ENCODE measurements at regions not wholly inside any gene's neighbourhood (a gene's known extent, or its start where the extent isn't known, plus 50 kb on each side); places are given as distances from the start of the nearest gene placed in this dataset.

DNA sequence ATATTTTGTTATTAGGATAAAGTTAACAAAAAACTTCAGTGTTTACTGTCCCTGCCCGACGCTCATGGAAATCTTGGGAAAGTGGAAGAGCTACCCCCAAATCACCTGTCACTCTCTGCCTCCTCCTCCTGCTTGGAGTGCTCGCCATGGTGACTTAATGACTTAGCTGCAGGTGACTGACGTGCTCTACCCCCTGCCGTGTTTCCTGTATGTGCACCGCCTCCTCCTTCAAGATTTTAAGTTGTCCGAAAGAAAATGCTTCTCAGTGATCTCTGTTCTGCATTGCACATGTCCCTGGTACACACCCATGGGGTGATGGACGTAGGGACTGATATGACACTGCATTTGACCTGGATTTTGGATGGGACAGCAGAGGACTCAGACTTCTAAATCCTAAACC, 338.8 kb upstream of the SHH start:
- Histone ChIP-seq H3K27me3 (ENCODE audit: insufficient read depth, low read length) (no peaks in the 10 kb centered on the region), H3K27ac (ENCODE audit: low read depth, low read length) (no peak overlapping the region), H3K4me1 (ENCODE audit: insufficient read depth, low read length) (no peaks in the 10 kb centered on the region), H3K4me3 (ENCODE audit: low read length in 2 of 2) (no peak overlapping the region), H3K36me3 (ENCODE audit: insufficient read depth, low read length) (no peaks in the 10 kb centered on the region), H3K9me3 (ENCODE audit: control insufficient read depth in 1 of 2, low read length in 2 of 2) (no peaks in the 10 kb centered on the region)
- no peaks in the 10 kb centered on the region for H3K36me3 Mint-ChIP-seq
- ChIA-PET CTCF (ENCODE audit: partially characterized antibody) (no interaction called here), POLR2A (ENCODE audit: partially characterized antibody) (no interaction called here)
- H3K27ac Mint-ChIP-seq: no peak overlapping the region
- peaks cover 0 to 1% of the 10 kb centered on the region in 2 donors for H3K27me3 Mint-ChIP-seq
- H3K4me3 Mint-ChIP-seq: no peak overlapping the region
- intact Hi-C loops (cut with micrococcal nuclease): no loop called here
- H3K4me1 Mint-ChIP-seq: no peaks in the 10 kb centered on the region
- peaks cover 0 to 2% (median 0%) of the 10 kb centered on the region in 8 donors for H3K9me3 Mint-ChIP-seq
- no peak for DNase-seq

DNA sequence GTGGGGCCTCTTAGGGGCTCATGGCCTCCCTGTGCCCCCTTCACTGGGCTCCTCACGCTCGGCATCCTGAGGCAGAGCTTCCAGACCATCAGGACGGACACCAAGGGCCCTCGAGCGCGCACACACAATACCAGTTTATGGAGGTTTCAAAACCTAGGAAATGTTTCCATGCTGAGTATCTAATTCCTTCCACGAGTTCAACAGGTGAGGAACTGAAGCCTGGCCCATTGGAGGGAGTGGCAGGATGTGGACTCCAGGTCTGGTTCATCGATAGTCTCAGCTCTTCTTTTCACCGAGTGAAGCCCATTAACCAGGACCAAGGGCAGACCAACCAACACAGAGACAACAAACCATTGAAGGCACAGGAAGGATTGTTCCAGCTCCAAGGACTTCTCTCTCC, 336.7 kb upstream of the SHH start:
- Mint-ChIP-seq H3K9me3 (peaks cover 0 to 2% (median 0%) of the 10 kb centered on the region in 8 donors), H3K27me3 (peaks cover 2 to 4% of the 10 kb centered on the region in 2 donors), H3K4me3 (no peak overlapping the region), H3K36me3 (no peaks in the 10 kb centered on the region), H3K4me1 (no peaks in the 10 kb centered on the region), H3K27ac (no peak overlapping the region)
- intact Hi-C loops (cut with micrococcal nuclease): no loop called here
- no peaks in the 10 kb centered on the region for H3K9me3 ChIP-seq (ENCODE audit: control insufficient read depth in 1 of 2, low read length in 2 of 2)
- DNase-seq: no peak
- ChIA-PET POLR2A (ENCODE audit: partially characterized antibody) (no interaction called here), CTCF (ENCODE audit: partially characterized antibody) (no interaction called here)
- no peak overlapping the region for H3K4me3 ChIP-seq (ENCODE audit: low read length in 2 of 2)
- H3K36me3 ChIP-seq (ENCODE audit: insufficient read depth, low read length): no peaks in the 10 kb centered on the region
- H3K27ac ChIP-seq (ENCODE audit: low read depth, low read length): no peak overlapping the region
- H3K27me3 ChIP-seq (ENCODE audit: insufficient read depth, low read length): no peaks in the 10 kb centered on the region
- no peaks in the 10 kb centered on the region for H3K4me1 ChIP-seq (ENCODE audit: insufficient read depth, low read length)

DNA sequence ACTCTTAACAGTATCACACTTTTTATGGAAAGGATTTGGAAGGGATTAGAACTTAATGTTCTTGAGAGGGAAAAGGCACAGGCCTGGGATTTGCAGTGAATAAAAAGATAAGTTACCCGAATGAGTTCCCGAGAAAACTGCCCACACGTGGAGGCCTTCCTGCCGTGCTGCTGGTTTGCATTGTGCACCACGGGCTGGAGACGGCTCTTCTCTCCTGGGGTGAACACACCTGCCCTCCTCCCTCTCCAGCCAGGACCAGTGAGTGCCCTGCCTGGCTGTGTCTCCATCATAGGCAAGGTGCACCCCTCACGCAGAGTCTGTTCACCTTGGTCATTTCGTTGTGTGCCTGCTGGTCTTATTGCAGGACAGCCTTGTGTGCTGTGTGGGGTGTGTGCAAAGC, 336.3 kb upstream of the SHH start:
- intact Hi-C loops (cut with micrococcal nuclease): no loop called here
- no peaks in the 10 kb centered on the region for H3K4me1 ChIP-seq (ENCODE audit: insufficient read depth, low read length)
- no peak for DNase-seq
- H3K9me3 ChIP-seq (ENCODE audit: control insufficient read depth in 1 of 2, low read length in 2 of 2): no peaks in the 10 kb centered on the region
- H3K27ac ChIP-seq (ENCODE audit: low read depth, low read length): no peak overlapping the region
- POLR2A ChIA-PET (ENCODE audit: partially characterized antibody): no interaction called here
- Mint-ChIP-seq H3K4me1 (no peaks in the 10 kb centered on the region), H3K36me3 (no peaks in the 10 kb centered on the region), H3K27ac (no peak overlapping the region), H3K27me3 (peaks cover 2 to 4% of the 10 kb centered on the region in 2 donors), H3K4me3 (no peak overlapping the region), H3K9me3 (peaks cover 0 to 2% (median 0%) of the 10 kb centered on the region in 8 donors)
- CTCF ChIA-PET (ENCODE audit: partially characterized antibody): no interaction called here
- no peaks in the 10 kb centered on the region for H3K27me3 ChIP-seq (ENCODE audit: insufficient read depth, low read length)
- H3K36me3 ChIP-seq (ENCODE audit: insufficient read depth, low read length): no peaks in the 10 kb centered on the region
- no peak overlapping the region for H3K4me3 ChIP-seq (ENCODE audit: low read length in 2 of 2)

DNA sequence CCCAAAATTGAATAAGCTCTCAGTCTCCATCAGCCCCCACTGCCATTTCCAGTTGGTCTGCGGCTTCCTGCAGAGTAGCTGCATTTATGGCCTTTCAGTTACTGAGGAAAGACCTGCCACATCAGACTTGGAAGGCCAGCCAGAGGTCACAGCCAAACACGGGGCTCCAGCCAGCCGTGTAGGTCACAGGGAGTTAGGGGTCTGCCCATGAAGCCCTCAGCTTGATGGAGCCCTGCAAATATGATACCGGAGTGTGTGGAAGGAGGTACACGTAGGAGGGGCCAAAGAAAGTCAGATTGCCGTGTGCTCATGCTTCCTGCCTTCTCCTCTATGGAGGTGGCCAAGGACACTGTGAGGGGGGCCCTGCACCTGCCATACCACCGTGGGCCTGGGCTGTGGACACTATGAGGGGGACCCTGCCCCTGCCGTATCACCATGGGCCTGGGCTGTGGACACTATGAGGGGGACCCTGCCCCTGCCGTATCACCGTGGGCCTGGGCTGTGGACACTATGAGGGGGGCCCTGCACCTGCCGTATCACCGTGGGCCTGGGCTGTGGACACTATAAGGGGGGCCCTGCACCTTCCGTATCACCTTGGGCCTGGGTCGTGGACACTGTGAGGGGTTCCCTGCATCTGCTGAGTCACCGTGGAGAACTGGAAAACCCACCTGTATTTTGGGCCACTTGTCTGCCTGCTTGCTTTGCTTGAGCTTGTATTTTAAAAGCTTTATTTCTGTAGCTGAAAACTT, 335.7 kb upstream of the SHH start:
- DNase-seq: no peak
- CTCF ChIA-PET (ENCODE audit: partially characterized antibody): no interaction called here
- Mint-ChIP-seq H3K4me1 (no peaks in the 10 kb centered on the region), H3K9me3 (peaks cover 0 to 2% (median 0%) of the 10 kb centered on the region in 8 donors), H3K4me3 (no peak overlapping the region), H3K27ac (no peak overlapping the region), H3K36me3 (no peaks in the 10 kb centered on the region), H3K27me3 (peaks cover 2 to 4% of the 10 kb centered on the region in 2 donors)
- H3K9me3 ChIP-seq (ENCODE audit: control insufficient read depth in 1 of 2, low read length in 2 of 2): no peaks in the 10 kb centered on the region
- POLR2A ChIA-PET (ENCODE audit: partially characterized antibody): no interaction called here
- H3K4me1 ChIP-seq (ENCODE audit: insufficient read depth, low read length): no peaks in the 10 kb centered on the region
- H3K27me3 ChIP-seq (ENCODE audit: insufficient read depth, low read length): no peaks in the 10 kb centered on the region
- H3K27ac ChIP-seq (ENCODE audit: low read depth, low read length): no peak overlapping the region
- H3K36me3 ChIP-seq (ENCODE audit: insufficient read depth, low read length): no peaks in the 10 kb centered on the region
- H3K4me3 ChIP-seq (ENCODE audit: low read length in 2 of 2): no peak overlapping the region
- intact Hi-C loops (cut with micrococcal nuclease): no loop called here

DNA sequence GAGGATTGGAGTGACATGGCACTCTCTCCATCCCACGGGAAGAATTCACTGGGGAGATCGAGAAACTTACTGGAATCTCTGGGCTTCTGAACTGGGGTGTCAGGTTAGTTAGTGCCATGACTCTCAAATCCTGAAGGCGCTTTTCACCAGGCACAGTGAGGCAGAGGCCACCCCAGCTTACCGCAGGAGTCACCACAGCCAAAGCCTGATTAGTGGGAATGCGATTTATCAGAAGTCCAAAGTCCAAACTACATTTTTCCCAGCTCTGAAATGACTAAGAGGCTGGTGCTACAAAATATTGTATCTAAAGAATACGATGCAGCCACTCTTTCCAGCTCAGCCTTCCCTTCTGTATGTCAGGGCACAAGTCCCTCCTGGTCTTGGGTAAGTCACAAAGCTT, 334.8 kb upstream of the SHH start:
- intact Hi-C loops (cut with micrococcal nuclease): no loop called here
- POLR2A ChIA-PET (ENCODE audit: partially characterized antibody): no interaction called here
- Histone ChIP-seq H3K4me3 (ENCODE audit: low read length in 2 of 2) (no peak overlapping the region), H3K4me1 (ENCODE audit: insufficient read depth, low read length) (no peaks in the 10 kb centered on the region), H3K27ac (ENCODE audit: low read depth, low read length) (no peak overlapping the region), H3K27me3 (ENCODE audit: insufficient read depth, low read length) (no peaks in the 10 kb centered on the region), H3K36me3 (ENCODE audit: insufficient read depth, low read length) (no peaks in the 10 kb centered on the region), H3K9me3 (ENCODE audit: control insufficient read depth in 1 of 2, low read length in 2 of 2) (no peaks in the 10 kb centered on the region)
- no peaks in the 10 kb centered on the region for H3K4me1 Mint-ChIP-seq
- no peak overlapping the region for H3K4me3 Mint-ChIP-seq
- DNase-seq: no peak
- no peak overlapping the region for H3K27ac Mint-ChIP-seq
- H3K27me3 Mint-ChIP-seq: peaks cover 2 to 4% of the 10 kb centered on the region in 2 donors
- CTCF ChIA-PET (ENCODE audit: partially characterized antibody): no interaction called here
- H3K36me3 Mint-ChIP-seq: no peaks in the 10 kb centered on the region
- peaks cover 0 to 2% (median 0%) of the 10 kb centered on the region in 8 donors for H3K9me3 Mint-ChIP-seq

DNA sequence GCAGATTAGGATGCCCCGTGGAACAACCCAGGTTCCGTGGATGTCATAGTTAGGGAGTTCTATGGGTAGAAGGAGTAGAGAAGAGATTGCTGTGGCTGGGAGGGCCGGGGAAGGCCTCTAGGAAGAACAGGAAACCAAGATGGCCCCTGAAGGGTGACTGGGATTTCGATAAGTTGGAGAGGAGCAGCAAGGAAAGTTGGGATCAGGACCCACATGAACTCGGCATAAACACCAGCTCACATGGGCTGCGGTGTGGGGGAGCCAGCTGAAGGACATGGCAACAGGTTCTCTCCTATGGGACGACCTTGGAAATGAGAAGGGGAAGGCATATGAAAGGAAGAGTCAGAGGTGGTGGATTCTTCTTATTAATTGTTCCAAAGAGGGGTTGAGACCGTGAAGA, 333.7 kb upstream of the SHH start:
- Histone ChIP-seq H3K27ac (ENCODE audit: low read depth, low read length) (no peak overlapping the region), H3K9me3 (ENCODE audit: control insufficient read depth in 1 of 2, low read length in 2 of 2) (no peaks in the 10 kb centered on the region), H3K36me3 (ENCODE audit: insufficient read depth, low read length) (no peaks in the 10 kb centered on the region), H3K27me3 (ENCODE audit: insufficient read depth, low read length) (no peaks in the 10 kb centered on the region), H3K4me3 (ENCODE audit: low read length in 2 of 2) (no peak overlapping the region), H3K4me1 (ENCODE audit: insufficient read depth, low read length) (no peaks in the 10 kb centered on the region)
- DNase-seq: no peak
- POLR2A ChIA-PET (ENCODE audit: partially characterized antibody): no interaction called here
- intact Hi-C loops (cut with micrococcal nuclease): no loop called here
- H3K9me3 Mint-ChIP-seq: no peaks in the 10 kb centered on the region
- H3K4me3 Mint-ChIP-seq: no peak overlapping the region
- H3K36me3 Mint-ChIP-seq: no peaks in the 10 kb centered on the region
- CTCF ChIA-PET (ENCODE audit: partially characterized antibody): no interaction called here
- no peak overlapping the region for H3K27ac Mint-ChIP-seq
- H3K4me1 Mint-ChIP-seq: no peaks in the 10 kb centered on the region
- H3K27me3 Mint-ChIP-seq: peaks cover 2 to 4% of the 10 kb centered on the region in 2 donors

DNA sequence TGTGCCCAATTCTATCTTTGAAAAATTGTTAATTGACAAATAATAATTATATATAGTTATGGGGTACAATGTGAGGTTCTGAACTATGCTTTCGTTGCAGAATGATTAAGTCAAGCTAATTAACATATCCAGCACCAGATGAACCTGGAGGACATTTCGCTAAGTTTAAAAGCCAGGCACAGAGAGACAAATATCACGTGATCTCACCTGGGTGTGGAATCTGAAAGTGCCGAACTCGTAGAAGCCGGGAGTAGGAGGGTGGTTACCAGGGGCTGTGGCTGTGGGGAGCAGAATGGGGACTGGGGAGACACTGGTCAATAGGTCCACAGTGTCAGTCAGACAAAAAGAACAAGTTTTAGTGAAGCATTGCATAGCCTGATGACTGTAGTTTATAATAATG, 332.9 kb upstream of the SHH start:
- Histone ChIP-seq H3K9me3 (ENCODE audit: control insufficient read depth in 1 of 2, low read length in 2 of 2) (no peaks in the 10 kb centered on the region), H3K36me3 (ENCODE audit: insufficient read depth, low read length) (no peaks in the 10 kb centered on the region), H3K4me1 (ENCODE audit: insufficient read depth, low read length) (no peaks in the 10 kb centered on the region), H3K4me3 (ENCODE audit: low read length in 2 of 2) (no peak overlapping the region), H3K27ac (ENCODE audit: low read depth, low read length) (no peak overlapping the region), H3K27me3 (ENCODE audit: insufficient read depth, low read length) (no peaks in the 10 kb centered on the region)
- intact Hi-C loops (cut with micrococcal nuclease): no loop called here
- POLR2A ChIA-PET (ENCODE audit: partially characterized antibody): no interaction called here
- Mint-ChIP-seq H3K4me3 (no peak overlapping the region), H3K9me3 (no peaks in the 10 kb centered on the region), H3K27ac (no peak overlapping the region), H3K4me1 (no peaks in the 10 kb centered on the region), H3K36me3 (no peaks in the 10 kb centered on the region), H3K27me3 (peaks cover 2 to 4% of the 10 kb centered on the region in 2 donors)
- CTCF ChIA-PET (ENCODE audit: partially characterized antibody): no interaction called here
- no peak for DNase-seq

DNA sequence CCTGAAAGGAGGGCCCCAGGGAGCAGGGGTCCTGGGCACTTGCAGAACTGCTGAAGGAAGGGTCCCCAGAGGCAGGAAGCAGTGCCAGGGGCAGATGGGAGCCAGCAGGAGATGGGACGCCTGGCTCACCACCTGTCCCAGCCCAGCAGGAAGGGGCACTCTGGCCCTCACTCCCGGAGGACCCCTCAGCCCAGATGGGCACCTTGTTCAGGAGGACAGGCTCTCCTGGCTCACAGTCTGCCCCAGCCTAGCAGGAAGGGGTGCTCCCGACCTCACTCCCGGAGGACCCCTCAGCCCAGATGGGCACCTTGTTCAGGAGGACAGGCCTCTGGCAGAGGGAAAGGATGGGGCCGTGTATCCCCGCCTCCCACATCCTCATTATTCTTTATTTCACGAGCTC, 331.4 kb upstream of the SHH start:
- ChIA-PET CTCF (ENCODE audit: partially characterized antibody) (no interaction called here), POLR2A (ENCODE audit: partially characterized antibody) (no interaction called here)
- Histone ChIP-seq H3K27ac (ENCODE audit: low read depth, low read length) (no peak overlapping the region), H3K9me3 (ENCODE audit: control insufficient read depth in 1 of 2, low read length in 2 of 2) (no peaks in the 10 kb centered on the region), H3K4me3 (ENCODE audit: low read length in 2 of 2) (no peak overlapping the region), H3K27me3 (ENCODE audit: insufficient read depth, low read length) (no peaks in the 10 kb centered on the region), H3K4me1 (ENCODE audit: insufficient read depth, low read length) (no peaks in the 10 kb centered on the region), H3K36me3 (ENCODE audit: insufficient read depth, low read length) (no peaks in the 10 kb centered on the region)
- Mint-ChIP-seq H3K4me3 (no peak overlapping the region), H3K27ac (no peak overlapping the region), H3K9me3 (no peaks in the 10 kb centered on the region), H3K27me3 (peaks cover 2 to 6% of the 10 kb centered on the region in 2 donors), H3K4me1 (no peaks in the 10 kb centered on the region), H3K36me3 (no peaks in the 10 kb centered on the region)
- intact Hi-C loops (cut with micrococcal nuclease): no loop called here
- DNase-seq: no peak

Data from CD4-positive, alpha-beta memory T cell (primary cell).